ENCODE measurements at regions not wholly inside any gene's neighbourhood (a gene's known extent, or its start where the extent isn't known, plus 50 kb on each side); places are given as distances from the start of the nearest gene placed in this dataset.
"Not testable (repeated sequence)": the region's sequence is repeated elsewhere in the genome, so short reads cannot be mapped to it uniquely, and the experiment has no call there.

- DNase-seq (ENCODE audit: low read depth in 2 of 3, low spot score in 1 of 3), result no peak
Observed at GRCh38 chr6:47180633-47181032, 129.1 kb downstream of the TNFRSF21 start.

DNA sequence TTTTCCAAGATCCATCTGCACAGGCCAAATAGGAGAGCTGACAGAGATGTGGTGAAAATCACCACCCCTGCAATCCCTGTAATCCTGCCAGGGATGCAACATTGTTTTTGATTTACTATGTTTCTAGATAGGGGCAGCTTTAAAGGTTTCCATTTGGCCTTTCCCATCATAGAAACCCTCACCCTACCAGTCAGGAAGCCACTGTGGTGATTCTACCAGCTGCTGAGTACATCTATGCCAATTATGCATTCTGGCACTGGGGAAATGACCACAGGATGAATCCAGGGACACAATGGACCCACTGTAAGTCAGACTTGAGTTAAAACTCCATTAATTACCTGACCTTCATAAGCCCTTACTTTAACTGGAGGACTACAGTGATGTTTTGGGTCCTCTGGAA lies 130.4 kb downstream of the TNFRSF21 start:
- no peak for DNase-seq (ENCODE audit: low read depth in 2 of 3, low spot score in 1 of 3)

GRCh38 chr6:47175656-47176055 lies 133.5 kb upstream of the ADGRF1 start:
- DNase-seq (ENCODE audit: low read depth in 2 of 3, low spot score in 1 of 3), result no peak

DNA sequence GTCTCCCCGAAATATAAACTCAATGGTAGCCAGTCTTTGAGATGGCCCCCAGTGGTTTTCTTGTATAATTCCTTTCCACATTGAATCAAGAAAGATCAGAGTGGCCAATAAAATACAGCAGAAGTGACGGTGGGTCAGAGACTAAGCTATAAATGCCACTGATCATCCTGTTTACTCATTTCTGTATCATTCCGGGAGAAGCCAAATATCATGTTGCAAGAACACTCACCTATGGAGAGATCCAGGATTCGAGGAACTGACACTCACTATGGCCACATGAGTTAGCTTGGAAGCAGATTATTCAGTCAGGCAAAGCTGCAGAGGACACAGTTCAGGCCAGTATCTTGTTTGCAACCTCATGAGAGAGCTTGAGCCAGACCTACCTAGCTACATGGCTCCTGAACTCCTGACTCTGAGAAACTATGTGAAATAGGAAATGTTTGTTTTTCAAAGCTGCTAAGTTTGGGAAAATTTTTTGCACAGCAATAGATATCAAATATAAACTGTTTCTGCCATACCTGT lies 132.4 kb upstream of the ADGRF1 start:
- DNase-seq (ENCODE audit: low read depth in 2 of 3, low spot score in 1 of 3), result no peak

GRCh38 chr6:47174063-47174462 lies 131.9 kb upstream of the ADGRF1 start:
- DNase-seq (ENCODE audit: low read depth in 2 of 3, low spot score in 1 of 3), result not testable (repeated sequence)

DNA sequence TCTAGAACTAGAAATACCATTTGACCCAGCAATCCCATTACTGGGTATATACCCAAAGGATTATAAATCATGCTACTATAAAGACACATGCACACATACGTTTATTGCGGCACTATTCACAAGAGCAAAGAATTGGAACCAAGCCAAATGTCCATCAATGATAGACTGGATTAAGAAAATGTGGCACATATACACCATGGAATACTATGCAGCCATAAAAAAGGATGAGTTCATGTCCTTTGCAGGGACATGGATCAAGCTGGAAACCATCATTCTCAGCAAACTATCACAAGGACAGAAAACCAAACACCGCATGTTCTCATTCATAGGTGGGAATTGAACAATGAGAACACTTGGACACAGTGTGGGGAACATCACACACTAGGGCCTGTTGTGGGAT lies 131.0 kb upstream of the ADGRF1 start:
- DNase-seq (ENCODE audit: low read depth in 2 of 3, low spot score in 1 of 3), result not testable (repeated sequence)

- DNase-seq (ENCODE audit: low read depth in 2 of 3, low spot score in 1 of 3), result no peak
Observed at GRCh38 chr6:47170617-47170947, 128.4 kb upstream of the ADGRF1 start.

DNA sequence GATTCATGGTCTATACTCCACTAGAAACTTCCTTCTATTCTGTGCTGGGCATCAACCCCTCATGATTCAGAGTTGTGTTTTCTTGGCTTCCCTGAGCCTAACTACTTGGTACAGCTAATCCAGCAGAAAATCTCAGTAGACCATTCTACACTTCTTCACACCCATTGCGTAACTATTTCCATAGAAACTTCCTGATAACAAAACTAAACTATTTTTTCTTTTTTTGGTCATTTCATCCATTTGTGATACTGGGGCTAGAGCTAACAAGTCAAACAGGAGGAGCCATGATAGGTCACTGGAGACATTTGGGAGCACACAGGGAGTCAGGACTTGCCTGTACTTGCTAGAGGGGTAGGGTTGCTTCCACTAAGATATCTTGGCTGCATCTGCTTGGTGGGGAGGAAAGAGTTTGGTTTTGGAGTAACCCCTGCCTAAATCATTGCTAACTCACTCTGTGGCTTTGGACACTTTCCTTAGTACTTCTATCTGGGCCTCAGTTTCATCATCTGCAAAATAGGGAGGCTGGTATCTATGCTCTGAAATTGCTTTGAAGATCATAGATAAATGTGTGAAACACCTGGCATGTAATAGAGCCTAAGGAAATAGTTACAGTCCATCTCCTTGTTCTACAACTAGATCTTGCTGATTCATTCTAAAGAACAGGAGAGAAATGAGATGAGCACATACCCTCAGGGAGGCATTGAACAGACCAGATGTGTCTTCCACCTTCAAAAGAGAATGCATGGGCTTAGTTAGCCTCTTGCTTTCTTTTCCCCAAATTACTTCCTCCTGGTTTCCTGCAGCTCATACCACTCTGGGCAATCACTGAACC lies 127.9 kb upstream of the ADGRF1 start:
- no peak for DNase-seq (ENCODE audit: low read depth in 2 of 3, low spot score in 1 of 3)

DNA sequence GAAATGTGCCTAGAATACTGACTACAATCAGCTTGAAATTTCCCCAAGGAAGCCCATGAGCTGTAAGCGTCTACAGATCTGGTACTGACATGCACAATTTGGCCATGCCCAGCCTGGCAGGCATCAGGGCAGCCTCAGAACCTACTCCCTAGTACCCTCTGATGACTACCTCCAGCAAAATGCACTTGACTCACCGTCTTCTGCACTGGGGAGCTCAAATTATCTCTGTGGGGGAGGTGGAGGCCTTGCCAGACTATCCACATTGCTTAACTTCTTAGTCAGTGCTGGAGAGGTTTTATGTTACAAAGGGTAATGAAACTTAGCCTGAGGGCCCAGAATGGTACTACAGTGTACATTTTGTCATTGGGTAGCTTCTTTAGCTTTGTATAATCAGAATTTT lies 126.0 kb upstream of the ADGRF1 start:
- no peak for DNase-seq (ENCODE audit: low read depth in 2 of 3, low spot score in 1 of 3)

- no peak for DNase-seq (ENCODE audit: low read depth in 2 of 3, low spot score in 1 of 3)
Observed at GRCh38 chr6:47165918-47166317, 123.8 kb upstream of the ADGRF1 start.

- DNase-seq (ENCODE audit: low read depth in 2 of 3, low spot score in 1 of 3), result no peak
Observed at GRCh38 chr6:47164877-47165276, 122.7 kb upstream of the ADGRF1 start.

DNA sequence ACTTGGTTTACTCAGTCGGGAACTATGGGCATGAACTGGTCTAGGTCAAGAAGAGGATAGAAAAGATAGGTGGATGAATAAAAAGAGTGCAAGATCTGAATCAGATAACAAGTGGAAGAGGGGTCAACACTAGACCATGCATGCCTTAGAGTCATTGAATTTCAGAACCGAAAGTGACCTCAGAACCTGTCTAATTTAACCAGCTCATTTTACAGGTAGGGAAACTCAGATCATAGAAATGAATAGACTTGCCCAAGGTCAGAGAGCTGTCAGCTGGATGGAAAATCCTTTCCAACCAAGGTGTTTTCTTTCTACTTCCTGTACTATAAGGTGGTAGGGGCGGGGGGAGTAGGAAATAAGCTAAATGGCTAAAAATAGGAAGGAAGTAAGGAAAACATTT lies 121.4 kb upstream of the ADGRF1 start:
- no peak for DNase-seq (ENCODE audit: low read depth in 2 of 3, low spot score in 1 of 3)

DNA sequence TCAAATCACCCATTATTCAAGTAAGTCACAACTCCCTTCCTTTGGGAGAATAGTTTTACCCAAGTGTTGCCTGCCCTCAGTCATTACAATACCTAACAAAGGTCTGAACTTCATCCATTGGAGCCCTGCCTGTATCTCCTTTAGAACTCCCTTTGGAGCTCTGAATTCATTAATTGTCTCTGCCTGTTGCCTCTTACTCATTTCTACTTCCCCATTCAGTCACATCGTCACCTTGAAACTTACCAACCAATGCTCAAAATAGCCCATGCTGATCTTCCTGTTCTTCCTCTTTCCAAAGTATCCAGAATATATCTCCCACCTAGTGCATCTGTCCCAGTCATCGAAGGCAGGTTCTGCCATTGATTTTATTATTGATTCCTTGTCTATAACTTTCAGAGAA lies 120.7 kb upstream of the ADGRF1 start:
- no peak for DNase-seq (ENCODE audit: low read depth in 2 of 3, low spot score in 1 of 3)

DNA sequence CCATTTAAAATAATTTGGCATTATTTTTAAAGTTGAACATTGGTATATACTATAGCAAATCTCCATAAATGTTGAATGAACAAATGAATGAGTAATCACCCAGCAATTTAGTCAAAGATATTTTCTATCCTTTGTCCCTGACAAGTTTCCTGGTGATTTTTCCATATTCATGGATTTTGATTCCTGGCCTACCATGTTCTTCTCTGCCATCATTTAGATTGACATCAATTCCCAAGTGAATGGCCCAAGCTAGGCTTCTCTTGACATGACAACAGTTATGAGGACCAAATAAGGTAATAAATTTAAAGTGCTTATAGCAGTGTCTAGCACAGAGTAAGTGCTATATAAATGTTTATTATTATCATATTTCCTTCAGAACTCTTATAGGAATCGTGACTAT lies 120.1 kb upstream of the ADGRF1 start:
- no peak for DNase-seq (ENCODE audit: low read depth in 2 of 3, low spot score in 1 of 3)

DNA sequence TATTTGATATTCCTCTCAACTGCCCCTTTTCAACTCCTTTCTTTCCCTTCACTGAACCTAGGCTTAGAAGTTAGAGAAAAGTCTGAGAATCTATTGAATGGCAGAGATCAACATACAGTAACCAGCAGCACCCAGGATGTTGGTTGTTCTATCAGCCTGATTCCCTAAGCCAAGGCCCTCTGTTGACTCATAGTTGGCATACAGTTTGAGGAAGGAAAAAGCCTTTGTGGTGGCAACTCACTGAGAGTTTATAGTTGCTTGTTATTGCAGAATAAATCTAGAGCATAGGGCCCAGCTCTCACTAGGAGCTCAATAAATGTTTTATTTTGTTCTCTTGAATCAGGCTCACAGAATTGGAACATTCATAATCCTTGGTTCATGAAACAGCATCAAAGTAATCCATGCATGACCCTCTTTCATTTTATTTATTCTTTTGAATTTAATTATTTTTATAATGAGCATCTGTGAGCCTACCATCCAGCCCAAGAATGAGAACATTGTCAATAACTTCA lies 119.1 kb upstream of the ADGRF1 start:
- no peak for DNase-seq (ENCODE audit: low read depth in 2 of 3, low spot score in 1 of 3)

DNA sequence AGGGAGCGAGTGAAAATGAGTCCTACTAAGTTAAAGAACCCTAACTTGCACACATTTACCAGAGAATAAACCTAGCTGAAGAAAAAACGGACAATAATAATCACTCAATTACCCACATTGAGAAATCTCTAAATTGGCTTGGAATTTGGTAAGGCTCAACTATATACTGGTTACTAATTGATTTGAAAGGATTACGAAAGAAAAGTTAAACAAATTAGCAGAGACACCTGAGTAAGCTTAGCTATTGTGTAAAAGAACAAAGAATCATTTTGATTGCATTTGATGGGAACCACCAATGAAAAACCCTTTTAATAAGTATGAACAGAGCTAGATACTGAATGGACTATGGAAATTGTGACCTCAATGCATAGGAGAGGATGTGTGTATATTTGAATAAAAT lies 118.6 kb upstream of the ADGRF1 start:
- DNase-seq (ENCODE audit: low read depth in 2 of 3, low spot score in 1 of 3), result no peak

DNA sequence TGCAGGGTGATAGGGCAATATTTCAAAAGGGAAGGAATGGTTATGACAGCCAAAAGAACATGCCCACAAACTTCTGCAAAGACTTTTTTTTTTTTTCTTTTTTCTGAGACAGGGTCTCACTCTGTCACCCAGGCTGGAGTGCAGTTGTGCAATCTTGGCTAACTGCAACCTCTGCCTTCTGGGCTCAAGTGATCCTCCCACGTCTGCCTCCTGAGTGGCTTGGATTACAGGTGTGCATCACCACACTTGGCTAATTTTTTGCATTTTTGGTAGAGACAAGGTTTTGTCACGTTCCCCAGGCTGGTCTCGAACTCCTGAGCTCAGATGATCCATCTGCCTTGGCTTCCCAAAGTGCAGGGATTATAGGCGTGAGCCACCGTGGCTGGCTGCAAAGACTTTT lies 117.6 kb upstream of the ADGRF1 start:
- no peak for DNase-seq (ENCODE audit: low read depth in 2 of 3, low spot score in 1 of 3)

- DNase-seq (ENCODE audit: low read depth in 2 of 3, low spot score in 1 of 3), result no peak
Observed at GRCh38 chr6:47157653-47158219, 115.6 kb upstream of the ADGRF1 start.

- DNase-seq (ENCODE audit: low read depth in 2 of 3, low spot score in 1 of 3), result no peak
Observed at GRCh38 chr6:47157063-47157462, 114.9 kb upstream of the ADGRF1 start.

DNA sequence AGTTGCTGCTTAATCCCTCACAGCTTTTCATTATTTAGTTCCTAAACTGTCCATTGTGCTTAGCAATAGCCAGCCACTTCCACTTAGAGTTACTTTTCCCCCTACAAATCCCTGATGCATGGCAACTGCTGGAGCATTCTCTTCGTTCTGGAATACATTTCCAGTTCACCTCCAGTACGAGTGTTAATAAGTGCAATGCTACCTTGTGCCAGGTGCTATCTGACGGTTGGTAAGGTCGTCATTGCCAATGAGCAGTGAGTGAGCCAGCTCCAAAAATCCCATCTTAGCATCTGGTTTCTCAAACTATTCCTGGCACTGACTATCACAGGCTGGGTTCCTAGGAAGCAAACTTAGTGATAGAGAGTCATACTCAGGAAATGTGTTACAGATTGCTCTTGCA lies 114.1 kb upstream of the ADGRF1 start:
- no peak for DNase-seq (ENCODE audit: low read depth in 2 of 3, low spot score in 1 of 3)

- DNase-seq (ENCODE audit: low read depth in 2 of 3, low spot score in 1 of 3), result no peak
Observed at GRCh38 chr6:47153404-47153755, 111.2 kb upstream of the ADGRF1 start.

GRCh38 chr6:47152666-47153403 lies 110.7 kb upstream of the ADGRF1 start:
- no peak for DNase-seq (ENCODE audit: low read depth in 2 of 3, low spot score in 1 of 3)
